Activated naive CD4-positive, alpha-beta T cell treated with anti-CD3 and anti-CD28 coated beads, Interleukin-2, amount 50 U/mL, for 72 hours (primary cell): ENCODE measurements at regions not wholly inside any gene's neighbourhood (a gene's known extent, or its start where the extent isn't known, plus 50 kb on each side); places are given as distances from the start of the nearest gene placed in this dataset.
"Not testable (repeated sequence)": the region's sequence is repeated elsewhere in the genome, so short reads cannot be mapped to it uniquely, and the experiment has no call there.

ENCODE experiments used
- ATAC-seq, 2 donors: fragments of 150-1000 bp; cut with Tn5 transposase; 2 replicates each; pipeline ENCODE4 v1.10.0; 2021; ENCODE audit warnings: mild to moderate bottlenecking in 2 of 2, moderate library complexity in 2 of 2
- DNase-seq, 2 donors: peaks; one replicate each; pipeline ENCODE4 v3.0.0; 2021 to 2022; ENCODE audit warnings: low spot score in 2 of 2
- H3K27ac Mint-ChIP-seq, 2 donors: one replicate each; pipeline ENCODE4 v1.8.0; 2022; ENCODE audit warnings: mild to moderate bottlenecking in 2 of 2, mixed read lengths in 2 of 2
- H3K36me3 Mint-ChIP-seq, 2 donors: one replicate each; pipeline ENCODE4 v1.8.0; 2022; ENCODE audit warnings: mixed read lengths in 2 of 2
- H3K9me3 Mint-ChIP-seq, 2 donors: one replicate each; pipeline ENCODE4 v1.8.0; 2022; ENCODE audit warnings: mixed read lengths in 2 of 2

DNA sequence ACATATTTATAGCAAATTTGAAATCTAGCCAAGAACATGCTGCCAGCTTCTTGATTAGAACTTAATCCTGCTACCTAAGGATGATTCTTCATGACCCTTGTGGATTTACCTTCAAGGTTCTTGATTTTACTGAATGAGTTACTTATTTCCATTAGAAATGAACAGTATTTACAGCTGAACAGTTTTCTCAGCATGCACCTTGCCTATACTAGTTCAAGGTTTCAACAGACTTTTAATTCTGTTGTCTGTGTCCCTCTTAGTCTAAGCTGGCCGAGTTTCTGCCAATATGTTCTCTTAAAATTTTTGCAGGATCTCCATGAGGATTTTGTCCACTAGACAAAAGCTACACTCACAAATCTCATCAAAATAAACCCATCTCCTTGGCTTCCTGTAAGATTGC lies 188.8 kb upstream of the ST8SIA4 start:
- no peaks in the 10 kb centered on the region for H3K36me3 Mint-ChIP-seq

DNA sequence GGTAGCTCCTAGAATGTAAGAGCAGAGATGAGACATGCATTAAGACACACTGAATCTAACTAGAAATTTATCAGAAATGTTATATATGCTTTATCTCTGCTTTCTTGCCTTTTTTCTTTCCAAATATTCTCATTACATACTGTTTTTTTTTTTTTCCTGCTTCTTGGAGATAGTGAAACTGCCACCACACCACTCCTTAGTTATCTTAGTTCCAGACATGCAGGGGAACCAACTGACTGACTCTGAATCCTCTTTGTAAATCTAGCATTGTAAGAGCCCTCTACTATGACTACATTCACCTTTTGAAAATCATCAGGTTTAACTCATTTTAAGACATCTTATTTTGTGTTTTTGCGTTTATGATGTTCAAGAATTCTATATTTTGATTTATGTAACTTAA lies 181.3 kb upstream of the ST8SIA4 start:
- Mint-ChIP-seq H3K9me3 (no peaks in the 10 kb centered on the region), H3K36me3 (no peaks in the 10 kb centered on the region), H3K27ac (no peak overlapping the region)
- no peak for DNase-seq
- ATAC-seq, result no peak

More for the DNA sequence above, 188.8 kb upstream of the ST8SIA4 start:
- DNase-seq (no peak), ATAC-seq (no peak)
- Mint-ChIP-seq H3K27ac (no peak overlapping the region), H3K9me3 (no peaks in the 10 kb centered on the region)

DNA sequence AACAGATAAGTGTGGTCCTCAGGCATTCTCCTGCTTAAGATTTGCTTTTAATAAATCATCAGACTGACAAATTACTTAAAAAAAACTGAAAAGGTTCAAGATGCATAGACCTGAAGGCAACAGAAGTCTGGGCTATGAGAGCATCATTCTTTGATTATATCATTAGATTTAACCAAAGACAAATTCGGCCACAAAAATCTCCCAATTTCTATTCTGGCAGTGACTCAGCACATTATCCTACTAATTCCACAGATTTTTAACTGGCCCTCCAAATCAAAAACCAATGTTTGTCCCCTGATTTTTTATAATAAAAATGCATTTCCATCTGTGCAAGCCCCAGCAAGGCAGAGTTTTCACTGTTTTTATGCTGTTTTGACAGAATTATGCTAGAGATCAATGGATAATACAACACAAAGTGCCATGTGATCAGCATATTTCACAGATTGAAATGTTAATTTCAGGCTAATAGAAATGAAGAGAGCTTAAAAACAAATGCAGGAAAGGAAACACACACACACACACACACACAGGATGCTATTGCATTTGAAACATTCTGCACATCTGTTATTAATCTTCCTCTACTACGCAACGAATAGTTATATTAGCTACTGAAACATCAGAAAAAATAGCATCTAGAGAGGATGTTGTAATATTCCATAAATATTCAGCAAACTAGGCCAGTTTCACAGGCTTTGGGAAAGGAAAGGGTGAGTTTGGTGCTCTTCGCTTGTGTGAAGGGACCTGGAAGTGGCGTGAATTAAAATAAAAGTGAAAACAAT lies 177.6 kb upstream of the ST8SIA4 start:
- ATAC-seq (no peak), DNase-seq (no peak)
- H3K9me3 Mint-ChIP-seq, result no peaks in the 10 kb centered on the region
- no peaks in the 10 kb centered on the region for H3K36me3 Mint-ChIP-seq
- H3K27ac Mint-ChIP-seq, result no peak overlapping the region

DNA sequence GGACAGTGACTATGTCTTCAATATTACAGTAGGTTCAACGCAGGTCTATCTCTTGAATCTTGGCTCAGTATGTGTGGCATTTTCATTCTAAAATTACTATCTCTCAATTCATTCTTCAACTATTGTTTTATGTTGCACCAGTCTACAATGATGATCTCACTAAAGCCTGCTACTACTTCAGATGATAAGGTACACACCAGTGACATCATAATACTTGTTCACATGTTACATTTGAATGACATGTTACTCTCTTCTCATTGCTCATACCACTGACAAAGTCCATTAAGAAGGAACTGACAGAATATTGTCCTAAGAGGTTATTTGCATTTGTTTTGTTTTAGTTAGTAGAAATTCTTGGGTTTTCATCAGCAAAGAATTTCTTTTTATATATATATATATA lies 165.2 kb upstream of the ST8SIA4 start:
- H3K9me3 Mint-ChIP-seq, result no peaks in the 10 kb centered on the region
- no peak overlapping the region for H3K27ac Mint-ChIP-seq
- DNase-seq (no peak), ATAC-seq (no peak)
- H3K36me3 Mint-ChIP-seq, result peaks cover under 1 to 1% of the 10 kb centered on the region in 2 donors

DNA sequence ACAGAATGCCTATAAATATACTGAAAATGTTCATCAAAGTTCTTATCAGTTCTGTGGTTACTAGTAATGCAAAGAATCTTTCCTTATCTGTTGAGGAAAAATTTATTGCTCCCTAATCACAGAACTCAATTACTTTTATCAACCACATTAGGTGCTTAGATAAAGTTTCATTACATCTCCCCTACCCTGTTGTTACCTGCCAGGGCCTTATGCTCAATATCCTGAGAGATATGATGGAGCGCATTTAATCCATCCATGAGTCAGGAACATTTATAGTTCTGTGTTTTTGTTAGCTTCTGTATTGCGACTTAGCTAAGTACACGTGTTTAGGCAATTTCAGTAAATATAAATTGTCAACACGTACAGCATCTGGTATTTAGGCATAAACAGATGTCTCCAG lies 164.3 kb upstream of the ST8SIA4 start:
- H3K36me3 Mint-ChIP-seq, result peaks cover 7 to 9% of the 10 kb centered on the region in 2 donors
- DNase-seq (no peak), ATAC-seq (no peak)
- no peak overlapping the region for H3K27ac Mint-ChIP-seq
- H3K9me3 Mint-ChIP-seq, result no peaks in the 10 kb centered on the region

DNA sequence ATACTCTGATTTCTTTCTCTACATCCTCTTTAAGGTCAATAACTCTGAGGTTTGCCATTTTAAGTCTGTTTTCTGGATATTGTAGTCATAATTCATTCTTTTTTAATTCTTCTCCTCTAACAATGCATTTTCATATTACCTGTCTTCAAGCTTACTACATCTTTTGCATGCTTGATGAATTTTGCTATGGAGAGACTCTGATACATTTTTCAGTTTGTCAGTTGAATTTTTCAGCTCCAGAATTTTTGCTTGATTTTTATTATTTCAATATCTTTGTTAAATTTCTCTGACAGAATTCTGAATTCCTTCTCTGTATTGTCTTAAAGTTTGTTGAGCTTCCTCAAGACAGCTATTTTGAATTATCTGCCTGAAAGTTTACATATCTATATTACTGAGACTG lies 159.8 kb upstream of the ST8SIA4 start:
- Mint-ChIP-seq H3K9me3 (peaks cover 4 to 6% of the 10 kb centered on the region in 2 donors), H3K27ac (no peak overlapping the region), H3K36me3 (peaks cover 9 to 21% of the 10 kb centered on the region in 2 donors)
- DNase-seq, result no peak
- ATAC-seq, result no peak

DNA sequence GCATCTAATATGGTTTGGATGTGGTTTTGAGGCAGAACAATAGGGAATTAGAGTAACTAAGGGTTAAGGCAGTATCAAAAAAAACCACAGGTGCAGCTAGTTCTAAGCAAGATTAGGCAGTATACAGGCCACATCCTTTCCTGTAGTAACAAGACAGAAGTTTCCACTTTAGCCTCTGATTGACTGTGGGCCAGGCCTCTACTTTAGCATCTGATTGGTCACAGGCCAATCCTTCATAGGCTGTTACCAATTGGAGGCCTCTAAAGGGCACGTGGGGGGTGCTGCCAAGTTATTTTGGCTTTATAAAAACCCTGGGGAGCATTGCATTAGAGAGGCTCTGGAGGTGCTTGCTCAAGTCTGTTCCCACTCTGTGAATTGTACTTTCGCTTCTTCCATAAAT lies 144.1 kb upstream of the ST8SIA4 start:
- no peaks in the 10 kb centered on the region for H3K36me3 Mint-ChIP-seq
- H3K9me3 Mint-ChIP-seq, result no peaks in the 10 kb centered on the region
- ATAC-seq (peak in 1 of 2 donors; percentile 24), DNase-seq (peak in 1 of 2 donors; percentile 43)
- no peak overlapping the region for H3K27ac Mint-ChIP-seq

DNA sequence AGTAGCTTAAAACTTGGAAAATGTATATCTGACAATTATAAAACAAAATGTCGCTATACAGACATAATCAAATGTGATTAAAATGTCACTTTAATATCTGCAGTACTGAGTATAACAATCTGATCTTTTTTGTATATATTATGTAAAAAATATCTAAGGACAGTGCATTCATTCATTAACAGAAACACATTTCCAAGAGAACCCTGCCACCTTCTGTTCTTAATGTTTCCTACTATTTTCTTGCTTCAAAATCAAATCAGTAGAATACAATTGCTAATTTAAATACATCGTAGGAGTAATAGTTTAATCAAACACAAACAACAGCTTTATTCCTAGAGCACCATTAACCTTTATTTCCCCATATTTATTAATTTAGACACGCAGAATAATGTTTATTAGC lies 142.6 kb upstream of the ST8SIA4 start:
- H3K36me3 Mint-ChIP-seq, result no peaks in the 10 kb centered on the region
- DNase-seq (no peak), ATAC-seq (no peak)
- H3K9me3 Mint-ChIP-seq, result no peaks in the 10 kb centered on the region
- H3K27ac Mint-ChIP-seq, result no peak overlapping the region

DNA sequence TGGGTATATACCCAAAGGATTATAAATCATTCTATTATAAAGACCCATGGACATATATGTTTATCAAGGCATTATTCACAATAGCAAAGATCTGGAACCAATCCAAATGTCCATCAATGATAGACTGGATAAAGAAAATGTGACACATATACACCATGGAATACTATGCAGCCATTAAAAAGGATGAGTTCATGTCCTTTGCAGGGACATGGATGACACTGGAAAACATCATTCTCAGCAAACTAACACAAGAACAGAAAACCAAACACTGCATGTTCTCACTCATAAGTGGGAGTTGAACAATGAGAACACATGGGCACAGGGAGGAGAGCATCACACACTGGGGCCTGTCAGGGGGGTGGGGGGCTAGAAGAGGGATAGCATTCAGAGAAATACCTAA lies 136.9 kb upstream of the ST8SIA4 start:
- DNase-seq, H3K9me3 Mint-ChIP-seq, H3K36me3 Mint-ChIP-seq, ATAC-seq, H3K27ac Mint-ChIP-seq: not testable (repeated sequence)

DNA sequence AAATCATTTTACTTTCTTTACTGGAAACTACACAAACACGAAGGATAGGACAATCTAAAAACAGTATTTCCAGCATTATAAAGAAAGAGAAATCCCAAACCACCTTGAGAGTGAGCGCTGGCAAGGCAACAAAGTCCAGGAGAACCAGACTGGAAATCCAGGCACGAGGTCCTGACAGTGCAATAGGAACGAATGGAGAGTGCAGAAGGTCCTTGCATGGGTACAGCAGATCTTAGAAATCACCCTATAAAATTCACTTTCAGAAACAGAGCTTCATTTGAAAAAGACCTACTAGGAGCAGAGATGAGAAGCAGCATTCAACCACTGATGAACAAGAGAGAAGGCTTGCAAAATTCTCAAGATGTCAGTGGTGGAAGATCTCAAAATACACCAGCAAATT lies 133.7 kb upstream of the ST8SIA4 start:
- DNase-seq (no peak), ATAC-seq (no peak)
- peaks cover 0 to 5% of the 10 kb centered on the region in 2 donors for H3K36me3 Mint-ChIP-seq
- H3K27ac Mint-ChIP-seq, result no peak overlapping the region
- peaks cover 4% of the 10 kb centered on the region in 2 donors for H3K9me3 Mint-ChIP-seq

DNA sequence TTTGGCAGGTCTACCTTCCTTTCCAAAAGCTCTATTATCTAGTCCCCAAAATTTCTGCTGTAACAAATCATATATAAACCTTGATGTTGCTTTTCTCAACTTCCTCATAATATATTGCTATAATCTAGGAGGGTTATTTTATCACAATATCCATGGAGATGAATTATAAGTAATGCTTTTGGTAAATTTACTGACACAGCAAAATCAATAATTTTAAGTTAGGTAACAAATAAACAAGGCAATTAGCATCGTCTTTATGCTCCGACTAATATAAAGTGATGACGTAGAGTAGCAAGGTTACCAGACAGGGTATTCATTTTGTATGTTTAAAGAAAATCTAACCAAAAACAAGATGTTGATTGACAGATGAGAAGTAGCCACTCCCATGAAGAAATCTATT lies 132.3 kb upstream of the ST8SIA4 start:
- no peak for ATAC-seq
- H3K9me3 Mint-ChIP-seq, result peaks cover 4% of the 10 kb centered on the region in 2 donors
- no peak overlapping the region for H3K27ac Mint-ChIP-seq
- no peak for DNase-seq
- peaks cover 0 to 5% of the 10 kb centered on the region in 2 donors for H3K36me3 Mint-ChIP-seq

DNA sequence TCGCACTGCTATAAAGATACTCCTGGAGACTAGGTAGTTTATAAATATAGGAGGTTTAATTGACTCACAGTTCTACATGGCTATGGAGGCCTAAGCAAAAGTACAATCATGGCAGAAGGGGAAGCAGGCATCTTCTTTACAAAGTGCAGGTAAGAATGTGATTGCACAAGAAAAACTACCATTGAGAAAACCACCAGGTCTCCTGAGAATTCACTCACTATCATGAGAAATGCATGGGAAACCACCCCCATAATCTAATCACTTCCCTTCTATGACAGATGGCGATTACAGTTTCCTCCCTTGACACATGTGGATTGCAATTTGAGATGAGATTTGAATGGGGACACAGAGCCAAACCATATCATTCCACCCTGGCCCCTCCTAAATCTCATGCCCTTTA lies 121.2 kb upstream of the ST8SIA4 start:
- H3K27ac Mint-ChIP-seq, result no peak overlapping the region
- no peak for ATAC-seq
- no peak for DNase-seq
- H3K9me3 Mint-ChIP-seq, result no peaks in the 10 kb centered on the region
- no peaks in the 10 kb centered on the region for H3K36me3 Mint-ChIP-seq

DNA sequence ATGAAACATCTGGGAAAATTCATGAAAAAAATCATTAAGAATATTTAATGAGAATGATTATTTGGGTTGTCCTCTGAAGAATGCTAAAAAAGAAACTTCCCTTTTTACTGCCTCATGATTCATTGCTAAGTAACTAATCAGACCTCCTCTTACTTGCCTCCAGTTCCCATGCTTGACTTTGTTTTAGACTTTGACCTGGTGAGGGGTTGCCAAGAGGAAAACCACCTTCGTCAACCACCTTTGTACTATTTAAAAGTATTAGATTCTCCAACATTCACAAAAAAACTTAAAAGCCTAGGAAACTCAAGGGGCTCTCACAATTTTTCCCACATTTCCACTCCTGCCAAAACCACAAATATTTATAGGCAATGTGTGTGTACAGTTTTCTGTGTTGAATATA lies 115.2 kb upstream of the ST8SIA4 start:
- Mint-ChIP-seq H3K9me3 (no peaks in the 10 kb centered on the region), H3K36me3 (no peaks in the 10 kb centered on the region), H3K27ac (no peak overlapping the region)
- ATAC-seq, result no peak
- DNase-seq, result no peak

DNA sequence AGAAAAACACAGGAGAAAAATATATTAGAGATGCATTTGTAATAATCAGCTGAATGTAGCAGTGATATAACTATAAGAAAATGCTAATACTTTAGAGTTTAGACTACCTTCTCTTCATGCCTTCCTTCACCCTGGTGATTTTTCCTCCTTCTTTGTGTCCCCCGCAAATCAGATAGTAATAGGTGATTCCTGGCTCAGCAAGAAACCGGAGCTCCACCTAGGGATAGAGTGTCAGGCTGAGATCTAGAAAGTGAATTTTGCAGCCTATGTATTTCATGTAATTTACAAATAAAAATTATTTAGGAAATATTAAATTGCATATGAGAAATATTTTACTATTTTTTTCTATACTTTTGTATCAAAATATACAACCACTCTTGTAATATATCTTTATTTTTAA lies 109.8 kb upstream of the ST8SIA4 start:
- DNase-seq (no peak), ATAC-seq (no peak)
- Mint-ChIP-seq H3K27ac (no peak overlapping the region), H3K9me3 (no peaks in the 10 kb centered on the region), H3K36me3 (no peaks in the 10 kb centered on the region)

DNA sequence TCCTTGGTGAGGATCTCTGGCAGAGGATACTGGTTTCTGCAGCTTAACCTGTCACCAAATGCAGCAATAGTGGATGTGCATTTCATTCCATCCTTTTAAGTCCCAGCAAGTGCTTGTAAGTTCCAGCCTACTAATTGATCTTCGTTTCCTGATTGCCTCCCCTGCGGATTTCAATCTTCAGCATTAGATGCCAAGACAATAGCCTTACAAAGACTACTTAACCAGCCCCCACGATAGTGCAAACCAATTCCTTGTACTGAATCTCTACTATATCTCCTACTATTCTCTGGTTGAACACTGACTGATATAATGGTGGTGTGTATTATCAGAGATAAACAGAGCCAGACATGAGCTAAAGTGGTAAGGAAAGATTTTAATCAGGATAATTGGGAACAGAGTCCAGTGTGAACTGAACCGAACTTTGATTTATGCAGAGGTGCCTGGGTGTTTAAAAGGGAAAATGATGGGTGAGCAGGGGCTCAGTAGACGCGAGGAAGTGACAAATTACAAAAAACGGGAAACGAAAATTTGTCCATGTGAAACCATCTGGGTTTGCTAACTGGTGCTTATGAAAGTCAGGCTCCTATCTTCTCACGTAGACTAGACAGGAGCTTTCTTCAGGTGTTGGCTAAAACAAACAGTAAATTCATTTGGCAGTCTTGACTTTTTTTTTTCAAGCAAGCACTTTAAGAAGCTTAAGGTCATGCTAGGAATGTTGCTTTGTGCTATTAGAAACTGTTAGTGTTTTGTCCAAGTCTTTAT lies 106.9 kb upstream of the ST8SIA4 start:
- DNase-seq (no peak), ATAC-seq (no peak)
- peaks cover 0 to 4% of the 10 kb centered on the region in 2 donors for H3K9me3 Mint-ChIP-seq
- H3K36me3 Mint-ChIP-seq, result peaks cover 0 to 8% of the 10 kb centered on the region in 2 donors
- peak overlapping the region in 1 of 2 donors; percentile 46 for H3K27ac Mint-ChIP-seq

DNA sequence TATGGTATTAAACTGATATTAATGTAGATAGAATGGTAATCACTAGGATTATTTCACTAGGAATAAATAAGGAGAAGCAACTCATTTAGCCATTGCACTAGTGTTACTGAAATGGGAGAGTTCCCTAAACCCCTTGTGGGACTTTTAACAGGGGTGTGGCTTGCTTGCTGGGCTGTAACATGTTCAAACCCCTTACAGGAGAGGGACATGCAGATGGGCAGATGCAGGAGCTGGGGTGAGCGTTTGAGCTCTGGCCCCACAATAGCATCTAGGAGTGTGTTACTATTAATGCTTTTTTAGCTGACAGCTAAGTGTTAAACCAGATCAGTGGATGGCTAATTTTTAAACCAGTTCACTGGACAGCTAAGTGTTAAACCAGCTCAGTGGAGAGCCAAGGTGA lies 89.3 kb upstream of the ST8SIA4 start:
- no peak for ATAC-seq
- H3K27ac Mint-ChIP-seq, result no peak overlapping the region
- no peaks in the 10 kb centered on the region for H3K9me3 Mint-ChIP-seq
- no peaks in the 10 kb centered on the region for H3K36me3 Mint-ChIP-seq
- no peak for DNase-seq

DNA sequence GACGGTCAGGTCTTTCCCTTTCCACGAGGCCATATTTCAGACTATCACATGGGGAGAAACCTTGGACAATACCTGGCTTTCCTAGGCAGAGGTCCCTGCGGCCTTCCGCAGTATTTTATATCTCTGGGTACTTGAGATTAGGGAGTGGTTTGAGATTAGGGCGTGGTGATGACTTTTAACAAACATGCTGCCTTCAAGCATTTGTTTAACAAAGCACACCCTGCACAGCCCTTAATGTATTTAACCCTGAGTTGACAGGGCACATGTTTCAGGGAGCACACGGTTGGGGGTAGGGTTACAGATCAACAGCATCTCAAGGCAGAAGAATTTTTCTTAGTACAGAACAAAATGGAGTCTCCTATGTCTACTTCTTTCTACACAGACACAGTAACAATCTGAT lies 80.5 kb upstream of the ST8SIA4 start:
- H3K9me3 Mint-ChIP-seq, DNase-seq, H3K27ac Mint-ChIP-seq, ATAC-seq, H3K36me3 Mint-ChIP-seq: not testable (repeated sequence)

DNA sequence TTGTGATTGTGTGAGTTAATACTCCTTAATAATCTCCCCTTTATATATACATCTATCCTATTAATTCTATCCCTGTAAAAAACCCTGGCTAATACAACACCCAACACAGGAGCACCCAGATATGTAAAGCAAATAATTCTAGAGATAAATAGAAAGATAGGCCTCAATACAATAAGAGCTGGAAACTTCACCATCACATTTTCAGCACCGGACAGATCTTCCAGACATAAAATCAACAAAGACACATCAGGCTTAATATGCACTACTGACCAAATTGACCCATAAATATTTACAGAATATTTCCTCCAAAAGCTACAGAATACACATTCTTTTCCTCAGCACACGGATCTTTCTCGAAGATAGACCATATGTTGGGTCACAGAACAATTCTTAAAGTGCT lies 71.0 kb upstream of the ST8SIA4 start:
- H3K36me3 Mint-ChIP-seq, result no peaks in the 10 kb centered on the region
- no peak overlapping the region for H3K27ac Mint-ChIP-seq
- peaks cover 0 to 3% of the 10 kb centered on the region in 2 donors for H3K9me3 Mint-ChIP-seq
- ATAC-seq (no peak), DNase-seq (no peak)
